ENCODE measurements at regions not wholly inside any gene's neighbourhood (a gene's known extent, or its start where the extent isn't known, plus 50 kb on each side); places are given as distances from the start of the nearest gene placed in this dataset.

DNA sequence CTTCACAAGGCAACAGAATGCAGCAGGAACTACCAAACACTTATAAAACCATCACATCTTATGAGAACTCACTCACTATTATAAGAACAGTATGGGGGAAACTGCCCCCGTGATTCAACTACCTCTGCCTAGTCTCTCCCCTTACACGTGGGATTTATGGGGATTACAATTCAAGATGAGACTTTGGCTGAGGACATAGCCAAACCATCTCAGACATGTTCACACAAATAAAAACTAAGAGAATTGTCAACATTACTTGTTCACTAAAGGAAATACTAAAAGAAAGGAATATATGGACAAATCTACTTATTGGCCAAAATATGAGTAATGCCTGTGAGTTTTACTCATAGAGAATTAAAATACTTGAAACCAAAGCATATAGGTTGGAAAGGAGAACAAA, 505.1 kb downstream of the IGSF11 start:
- TF ChIP-seq, protein P1, sequence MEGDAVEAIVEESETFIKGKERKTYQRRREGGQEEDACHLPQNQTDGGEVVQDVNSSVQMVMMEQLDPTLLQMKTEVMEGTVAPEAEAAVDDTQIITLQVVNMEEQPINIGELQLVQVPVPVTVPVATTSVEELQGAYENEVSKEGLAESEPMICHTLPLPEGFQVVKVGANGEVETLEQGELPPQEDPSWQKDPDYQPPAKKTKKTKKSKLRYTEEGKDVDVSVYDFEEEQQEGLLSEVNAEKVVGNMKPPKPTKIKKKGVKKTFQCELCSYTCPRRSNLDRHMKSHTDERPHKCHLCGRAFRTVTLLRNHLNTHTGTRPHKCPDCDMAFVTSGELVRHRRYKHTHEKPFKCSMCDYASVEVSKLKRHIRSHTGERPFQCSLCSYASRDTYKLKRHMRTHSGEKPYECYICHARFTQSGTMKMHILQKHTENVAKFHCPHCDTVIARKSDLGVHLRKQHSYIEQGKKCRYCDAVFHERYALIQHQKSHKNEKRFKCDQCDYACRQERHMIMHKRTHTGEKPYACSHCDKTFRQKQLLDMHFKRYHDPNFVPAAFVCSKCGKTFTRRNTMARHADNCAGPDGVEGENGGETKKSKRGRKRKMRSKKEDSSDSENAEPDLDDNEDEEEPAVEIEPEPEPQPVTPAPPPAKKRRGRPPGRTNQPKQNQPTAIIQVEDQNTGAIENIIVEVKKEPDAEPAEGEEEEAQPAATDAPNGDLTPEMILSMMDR (IDR thresholded peaks at IDR 0.05; ENCODE audit: low read depth, low read length): no peak
- no peak for TF ChIP-seq EZH2phosphoT487 (IDR thresholded peaks at IDR 0.05; ENCODE audit: low read depth)

All from OCI-LY3 (cell line).